PFSK-1 (cell line): ENCODE measurements at regions not wholly inside any gene's neighbourhood (a gene's known extent, or its start where the extent isn't known, plus 50 kb on each side); places are given as distances from the start of the nearest gene placed in this dataset.

Experiments
- POLR2AphosphoS5 ChIP-seq: IDR thresholded peaks from 2 replicates; pipeline ENCODE4 v1.6.1; 2012; ENCODE audit warnings: low read depth, mild to moderate bottlenecking, control low read depth, low read length, moderate library complexity
- TAF1 ChIP-seq: IDR thresholded peaks from 2 replicates; pipeline ENCODE4 v1.6.1; 2012; ENCODE audit warnings: low read length, control low read depth, borderline replicate concordance; ENCODE audit not compliant: insufficient read depth

DNA sequence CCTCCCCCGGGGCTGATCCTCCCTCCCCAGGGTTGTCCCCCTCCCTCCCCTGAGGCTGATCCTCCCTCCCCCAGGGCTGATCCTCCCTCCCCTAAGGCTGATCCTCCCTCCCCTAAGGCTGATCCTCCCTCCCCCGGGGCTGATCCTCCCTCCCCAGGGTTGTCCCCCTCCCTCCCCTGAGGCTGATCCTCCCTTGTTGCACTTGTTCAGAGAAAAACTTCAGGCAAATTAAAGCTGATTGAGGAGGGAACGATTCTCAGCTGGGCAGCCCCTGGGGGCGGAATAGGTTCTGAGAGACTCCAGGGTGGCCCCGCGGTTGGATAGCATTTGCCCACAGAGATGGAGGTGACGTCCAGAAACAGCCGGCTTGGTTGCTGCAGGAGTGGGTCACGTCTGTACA lies 110.7 kb upstream of the ADRA2C start:
- TF ChIP-seq TAF1, result no peak
- TF ChIP-seq POLR2AphosphoS5, result no peak
